HG03439 (cell line): ENCODE measurements at regions not wholly inside any gene's neighbourhood (a gene's known extent, or its start where the extent isn't known, plus 50 kb on each side); places are given as distances from the start of the nearest gene placed in this dataset.
"Not testable (repeated sequence)": the region's sequence is repeated elsewhere in the genome, so short reads cannot be mapped to it uniquely, and the experiment has no call there.

Experiments
- ATAC-seq: cut with Tn5 transposase; IDR thresholded peaks from one replicate; pipeline ENCODE4 v1.9.1; 2021; ENCODE audit warnings: mild to moderate bottlenecking, moderate library complexity; ENCODE audit not compliant: unreplicated experiment

- not testable (repeated sequence) for ATAC-seq
Observed at GRCh38 chr6:26951211-26951610, 291.7 kb upstream of the ZNF322 start.

GRCh38 chr6:26956078-26956600 lies 291.4 kb upstream of the PRSS16 start:
- ATAC-seq, result not testable (repeated sequence)

GRCh38 chr6:26956601-26957184 lies 290.8 kb upstream of the PRSS16 start:
- not testable (repeated sequence) for ATAC-seq

DNA sequence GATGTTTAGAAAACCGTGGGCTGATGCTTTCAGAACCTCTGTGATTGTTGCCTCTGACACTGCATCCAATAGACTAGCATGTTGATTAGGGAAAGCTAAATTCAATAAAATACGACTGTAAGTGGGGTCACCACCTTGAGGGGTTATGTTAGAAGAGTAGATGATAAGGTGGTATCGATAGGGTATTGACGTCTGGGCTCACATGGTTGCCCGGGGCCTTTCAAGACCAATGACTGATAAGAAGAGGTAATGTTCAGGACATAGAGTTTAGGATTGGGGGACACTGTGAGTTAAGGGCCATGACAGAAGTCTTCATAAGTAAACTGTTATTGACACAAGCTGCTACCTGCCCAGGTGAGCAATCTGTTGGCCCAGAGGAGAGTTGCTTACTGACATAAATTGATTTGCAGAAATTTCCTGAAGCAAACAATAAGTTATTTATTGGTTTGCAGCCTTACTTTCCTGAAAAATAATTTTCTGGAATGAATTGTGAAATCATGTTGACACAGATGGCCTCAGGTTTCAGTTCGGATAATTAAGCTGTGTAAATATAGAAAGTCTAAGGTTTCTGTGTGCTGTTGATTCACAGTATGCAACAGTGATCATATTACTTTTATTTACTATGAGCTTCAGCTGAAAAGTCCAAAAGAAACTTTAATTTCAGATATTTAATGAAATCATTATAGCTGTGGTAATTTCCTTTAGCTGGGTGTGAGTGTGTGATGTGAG lies 289.9 kb upstream of the PRSS16 start:
- not testable (repeated sequence) for ATAC-seq

- ATAC-seq, result not testable (repeated sequence)
Observed at GRCh38 chr6:26961236-26961635, 286.3 kb upstream of the PRSS16 start.

DNA sequence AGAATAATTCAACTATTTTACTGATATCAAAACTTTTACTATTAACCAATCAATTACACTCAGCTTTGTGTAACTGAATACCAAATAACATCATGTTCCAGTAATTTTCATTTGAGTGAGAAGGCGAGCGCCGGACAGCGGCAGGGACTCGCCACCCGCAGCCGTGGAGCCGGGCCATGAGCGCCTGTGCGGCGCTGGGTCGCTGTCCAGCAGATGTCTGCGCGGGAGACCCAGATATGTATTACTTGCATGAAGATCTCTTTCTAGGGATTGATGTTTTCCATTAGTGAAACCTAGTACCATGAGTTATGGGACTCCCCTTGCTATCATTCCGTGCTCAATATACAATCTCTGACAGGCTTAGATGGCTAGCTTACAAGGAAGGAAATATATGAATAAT lies 245.1 kb upstream of the PRSS16 start:
- no peak for ATAC-seq

DNA sequence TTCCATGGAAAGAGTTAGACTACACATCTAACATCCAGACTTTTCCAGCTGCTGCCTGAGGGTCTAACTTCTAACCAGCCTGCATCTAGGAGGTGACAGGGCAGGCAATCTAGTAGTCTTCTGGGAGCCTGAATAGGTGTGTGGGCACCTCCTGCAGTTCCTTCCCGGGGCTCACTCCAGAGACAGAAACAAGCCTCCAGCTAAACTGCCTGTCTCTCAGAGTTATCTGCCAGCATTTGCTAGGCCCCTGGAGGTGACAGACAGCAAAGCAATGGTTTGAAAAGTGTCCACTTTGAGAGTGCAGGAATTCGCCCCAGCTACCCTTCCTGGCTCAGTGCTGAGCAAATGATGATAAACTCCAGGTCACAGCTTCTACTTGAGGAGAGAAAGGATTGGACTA lies 240.5 kb upstream of the PRSS16 start:
- ATAC-seq, result no peak

DNA sequence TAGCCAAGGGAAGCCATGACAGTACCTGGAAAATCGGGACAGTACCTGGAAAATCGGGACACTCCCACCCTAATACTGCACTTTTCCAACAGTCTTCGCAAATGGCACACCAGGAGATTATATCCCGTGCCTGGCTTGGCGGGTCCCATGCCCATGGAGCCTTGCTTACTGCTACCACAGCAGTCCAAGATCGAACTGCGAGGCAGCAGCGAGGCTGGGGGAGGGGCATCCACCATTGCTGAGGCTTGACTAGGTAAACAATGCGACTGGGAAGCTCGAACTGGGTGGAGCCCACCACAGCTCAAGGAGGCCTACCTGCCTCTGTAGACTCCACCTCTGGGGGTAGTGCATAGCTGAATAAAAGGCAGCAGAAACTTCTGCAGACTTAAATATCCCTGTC lies 238.9 kb upstream of the PRSS16 start:
- not testable (repeated sequence) for ATAC-seq

GRCh38 chr6:27014053-27014452 lies 233.4 kb upstream of the PRSS16 start:
- ATAC-seq, result not testable (repeated sequence)

DNA sequence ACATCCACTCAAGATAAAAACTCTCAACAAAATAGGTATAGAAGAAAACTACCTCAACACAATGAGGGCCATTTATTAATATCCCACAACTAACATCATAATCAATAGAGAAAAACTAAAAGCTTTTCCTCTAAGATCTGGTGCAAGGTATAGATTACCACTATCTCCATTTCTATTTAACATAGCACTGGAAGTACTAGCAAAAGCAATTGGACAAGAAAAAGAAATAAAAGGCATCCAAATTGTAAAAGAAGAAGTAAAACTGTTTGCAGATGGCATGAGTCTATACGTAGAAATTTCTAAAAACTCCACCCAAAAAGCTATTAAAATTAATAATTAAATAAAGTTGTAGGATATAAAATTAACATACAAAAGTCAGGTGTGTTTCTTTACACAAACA lies 230.8 kb upstream of the PRSS16 start:
- no peak for ATAC-seq

DNA sequence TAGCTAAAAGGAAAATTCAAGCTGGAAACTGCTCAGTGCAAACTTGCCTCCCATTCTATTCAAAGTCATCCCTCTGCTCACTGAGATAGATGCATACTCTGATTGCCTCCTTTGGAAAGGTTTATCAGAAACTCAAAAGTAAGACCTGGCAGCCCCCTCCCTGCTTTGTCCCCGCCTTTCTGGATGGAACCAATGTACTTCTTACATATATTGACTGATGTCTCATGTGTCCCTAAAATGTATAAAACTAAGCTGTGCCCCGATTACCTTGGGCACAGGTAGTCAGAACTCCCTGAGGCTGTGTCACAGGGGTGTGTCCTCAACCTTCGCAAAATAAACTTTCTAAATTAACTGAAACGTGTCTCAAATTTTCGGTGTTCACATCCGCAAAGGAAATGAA lies 229.1 kb upstream of the PRSS16 start:
- ATAC-seq, result not testable (repeated sequence)

DNA sequence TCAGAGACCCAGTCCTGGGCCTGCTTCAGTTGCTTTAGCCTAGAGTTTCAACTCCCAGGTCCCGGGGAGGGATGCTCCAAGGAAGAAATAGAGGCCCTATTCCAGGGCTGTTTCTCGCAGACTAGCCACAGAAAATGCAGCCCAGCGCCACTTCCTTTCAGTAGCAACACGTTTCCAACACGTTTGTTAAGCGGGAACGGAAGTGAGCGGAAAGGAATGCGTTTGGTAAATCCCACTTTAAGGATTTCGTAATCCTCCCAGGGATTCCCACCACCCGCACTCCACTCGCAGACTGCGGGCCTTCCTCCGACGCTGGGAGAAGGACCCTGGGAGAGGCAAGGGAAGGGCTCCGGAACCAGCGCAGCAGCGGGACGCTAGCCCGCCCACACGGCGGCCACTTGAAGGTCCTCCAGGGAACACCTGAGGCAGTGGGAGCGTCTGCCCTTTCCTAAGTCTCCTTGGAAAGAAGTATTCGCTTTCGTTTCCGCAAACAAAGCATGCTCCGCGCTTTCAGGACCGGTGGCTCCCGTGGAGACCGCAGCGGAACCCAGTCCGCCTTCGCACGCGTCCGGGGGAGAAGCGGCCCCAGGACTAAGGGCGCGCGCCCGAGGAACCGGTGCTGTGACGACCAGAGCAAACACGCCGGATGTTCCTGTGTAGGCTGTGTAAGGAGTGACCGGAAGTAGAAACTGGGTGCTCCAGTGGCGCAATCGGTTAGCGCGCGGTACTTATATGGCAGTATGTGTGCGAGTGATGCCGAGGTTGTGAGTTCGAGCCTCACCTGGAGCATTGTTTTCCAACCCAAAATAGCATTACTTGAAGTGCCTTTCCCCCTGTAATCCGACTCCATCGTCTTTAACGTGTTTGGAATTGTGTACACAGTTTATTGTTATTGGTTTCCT lies 227.6 kb upstream of the PRSS16 start:
- no peak for ATAC-seq

GRCh38 chr6:27020553-27020880 lies 227.0 kb upstream of the PRSS16 start:
- no peak for ATAC-seq

DNA sequence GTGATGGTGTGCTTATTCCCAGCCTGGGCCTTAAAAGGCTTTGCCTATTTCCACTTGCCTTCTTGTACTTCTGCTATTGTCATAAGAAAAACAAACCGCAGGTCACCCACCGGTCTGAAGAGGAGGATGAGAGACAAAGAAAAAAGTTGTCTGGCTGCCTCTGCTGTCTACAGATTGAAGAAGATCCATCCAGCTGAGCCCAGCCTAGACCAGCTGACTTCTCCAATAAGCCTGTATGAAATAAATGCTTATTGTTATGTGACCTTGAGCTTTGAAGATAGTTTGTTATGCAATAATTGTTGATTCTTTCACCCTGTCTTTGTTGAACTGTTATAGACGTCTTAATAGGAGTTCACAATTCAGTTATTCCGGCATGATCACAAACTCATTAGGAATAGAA lies 223.8 kb upstream of the PRSS16 start:
- ATAC-seq, result no peak

GRCh38 chr6:27025351-27025750 lies 222.2 kb upstream of the PRSS16 start:
- no peak for ATAC-seq

GRCh38 chr6:27026361-27026760 lies 221.1 kb upstream of the PRSS16 start:
- no peak for ATAC-seq

DNA sequence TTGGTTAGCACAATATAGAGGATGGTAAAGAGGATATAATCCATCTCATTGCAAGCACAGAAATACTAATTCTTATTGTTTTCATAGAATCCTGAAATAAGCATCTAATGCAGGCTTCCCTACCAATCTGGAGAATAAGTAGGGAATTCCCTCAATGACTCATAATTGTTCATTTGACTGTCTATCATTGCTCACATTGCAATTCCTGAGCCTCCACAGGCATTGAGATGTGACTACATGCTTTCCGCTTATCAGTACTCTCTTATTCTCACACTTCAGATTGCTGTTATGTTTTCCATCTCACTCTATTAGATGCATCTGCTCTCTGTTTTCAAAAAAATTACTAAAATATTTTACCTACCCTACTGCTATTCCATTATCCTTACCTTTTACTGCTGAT lies 216.2 kb upstream of the PRSS16 start:
- no peak for ATAC-seq

GRCh38 chr6:27038498-27038897 lies 209.0 kb upstream of the PRSS16 start:
- no peak for ATAC-seq

- ATAC-seq, result no peak
Observed at GRCh38 chr6:27040244-27041042, 207.1 kb upstream of the PRSS16 start.

- no peak for ATAC-seq
Observed at GRCh38 chr6:27043244-27043643, 204.3 kb upstream of the PRSS16 start.

DNA sequence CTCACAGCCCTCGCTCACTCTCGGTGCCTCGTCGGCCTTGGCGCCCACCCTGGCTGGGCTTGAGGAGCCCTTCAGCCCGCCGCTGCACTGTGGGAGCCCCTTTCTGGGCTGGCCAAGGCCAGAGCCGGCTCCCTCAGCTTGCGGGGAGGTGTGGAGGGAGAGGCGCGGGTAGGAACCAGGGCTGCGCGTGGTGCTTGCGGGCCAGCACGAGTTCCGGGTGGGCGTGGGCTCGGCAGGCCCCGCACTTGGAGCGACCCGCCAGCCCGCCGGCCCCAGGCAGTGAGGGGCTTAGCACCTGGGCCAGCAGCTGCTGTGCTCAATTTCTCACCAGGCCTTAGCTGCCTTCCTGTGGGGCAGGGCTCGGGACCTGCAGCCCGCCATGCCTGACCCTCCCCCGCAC lies 202.4 kb upstream of the PRSS16 start:
- ATAC-seq, result not testable (repeated sequence)
